Anterior cingulate cortex (tissue), 58 donors: ENCODE measurements at regions not wholly inside any gene's neighbourhood (a gene's known extent, or its start where the extent isn't known, plus 50 kb on each side); places are given as distances from the start of the nearest gene placed in this dataset.
"Not testable (repeated sequence)": the region's sequence is repeated elsewhere in the genome, so short reads cannot be mapped to it uniquely, and the experiment has no call there.

ENCODE experiments used
- DNase-seq, 58 donors: peaks; one replicate each; lab custom pipeline; 2025; lab: John Stamatoyannopoulos, UW

DNA sequence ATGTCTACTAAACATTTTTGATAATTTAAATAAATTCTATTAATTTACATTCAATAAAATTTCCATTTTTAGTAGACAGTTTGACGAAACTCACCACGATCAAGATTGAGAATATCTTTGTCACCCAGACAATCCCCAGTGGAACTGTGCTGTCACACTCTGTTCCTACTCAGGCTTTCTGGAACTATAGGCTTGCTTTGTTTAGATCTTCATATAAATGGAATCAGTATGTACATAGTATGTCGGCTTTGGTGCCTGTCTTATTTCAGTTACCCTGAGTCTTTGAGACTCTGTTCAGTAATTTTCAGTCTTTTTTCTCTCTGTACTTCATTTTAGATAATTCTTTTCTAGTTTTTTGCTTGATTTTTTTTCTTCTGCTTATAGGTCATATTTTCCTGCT, 163.5 kb upstream of the EMCN start:
- DNase-seq, result no peak

DNA sequence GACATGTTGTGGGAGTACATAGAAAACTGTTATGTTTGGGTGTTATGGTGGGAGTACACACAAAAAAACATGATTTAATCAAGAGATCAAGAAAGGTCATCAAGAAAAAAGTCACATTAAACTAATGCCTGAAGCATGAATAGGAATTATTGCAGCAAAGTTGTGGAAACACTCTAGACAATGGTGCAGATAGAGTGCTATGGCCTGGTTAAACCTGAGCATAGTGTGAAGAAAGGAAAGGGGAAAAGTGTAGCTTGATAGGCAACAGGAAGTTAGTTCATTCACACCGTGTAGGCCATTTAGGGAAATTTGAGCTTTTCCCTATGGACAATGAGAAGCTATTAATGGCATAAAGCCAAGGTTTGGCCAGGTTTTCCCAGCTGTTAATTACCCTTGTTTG, 162.1 kb upstream of the EMCN start:
- no peak for DNase-seq

DNA sequence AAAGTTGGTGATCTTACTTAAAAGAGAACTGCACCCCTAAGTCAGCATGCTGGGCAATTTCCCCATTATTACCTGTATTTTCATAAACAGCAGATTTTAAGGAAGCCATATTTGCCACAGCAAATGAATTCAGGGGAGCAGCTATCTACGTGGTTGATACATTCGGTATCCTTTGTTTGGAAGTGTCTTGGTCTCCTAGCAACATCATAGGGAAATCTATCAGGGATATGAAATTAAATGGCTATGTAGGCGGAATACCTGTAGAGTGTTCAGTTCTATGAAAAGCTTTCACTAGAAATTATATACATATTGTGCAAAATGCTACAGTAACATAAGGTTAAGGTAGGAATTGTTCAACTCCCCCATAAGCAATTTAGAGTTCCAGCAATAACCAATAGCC, 157.2 kb upstream of the EMCN start:
- no peak for DNase-seq

DNA sequence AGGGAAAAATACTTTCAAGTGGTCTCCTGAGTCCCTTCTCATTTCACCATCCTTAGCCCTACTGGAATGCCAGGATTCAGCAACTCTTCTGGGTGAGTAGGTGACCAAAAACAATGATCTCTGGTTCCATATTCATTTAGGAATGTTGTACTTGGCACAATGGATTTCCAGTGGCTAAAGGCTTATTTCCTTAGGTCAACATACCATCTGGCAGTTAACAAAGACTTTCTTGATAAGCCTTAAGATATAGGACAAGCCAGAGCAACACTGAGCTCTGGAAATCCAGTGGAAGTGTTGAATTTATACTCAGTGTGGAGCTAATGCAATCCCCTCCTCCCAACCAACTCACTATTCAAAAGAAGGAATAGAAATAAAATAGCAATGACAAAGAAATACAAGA, 139.4 kb upstream of the EMCN start:
- DNase-seq, result no peak

DNA sequence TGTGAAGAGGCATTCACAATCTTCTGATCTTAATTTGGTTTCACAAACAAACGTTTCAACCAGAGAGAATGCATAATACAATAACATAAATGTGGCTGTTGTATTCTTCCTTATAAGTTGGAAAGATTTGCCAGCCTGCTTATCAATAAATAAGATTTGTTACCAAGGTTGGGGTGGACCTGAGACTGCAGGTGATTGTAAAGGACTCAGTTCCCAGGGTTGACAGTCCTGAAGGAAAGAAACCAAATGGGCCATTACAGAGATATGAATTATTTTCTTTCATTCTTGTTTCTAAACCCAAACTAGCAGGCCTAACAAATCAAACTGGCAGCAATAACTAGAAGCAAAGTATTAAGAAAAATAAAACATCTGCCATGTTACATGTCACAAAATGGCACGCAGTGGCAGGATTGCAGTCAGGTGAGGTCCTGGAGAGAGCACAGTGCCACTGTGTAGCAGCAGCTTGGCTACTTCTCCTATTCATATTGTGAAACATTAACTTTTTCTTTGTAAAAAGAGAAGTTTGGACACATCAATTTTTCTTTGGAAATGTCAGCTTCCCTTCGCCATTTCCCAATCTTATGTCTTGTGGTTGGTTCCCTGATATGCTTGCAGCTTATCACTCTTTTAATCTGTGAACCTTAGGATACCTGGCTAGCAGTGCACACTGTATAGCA, 133.8 kb upstream of the EMCN start:
- no peak for DNase-seq

DNA sequence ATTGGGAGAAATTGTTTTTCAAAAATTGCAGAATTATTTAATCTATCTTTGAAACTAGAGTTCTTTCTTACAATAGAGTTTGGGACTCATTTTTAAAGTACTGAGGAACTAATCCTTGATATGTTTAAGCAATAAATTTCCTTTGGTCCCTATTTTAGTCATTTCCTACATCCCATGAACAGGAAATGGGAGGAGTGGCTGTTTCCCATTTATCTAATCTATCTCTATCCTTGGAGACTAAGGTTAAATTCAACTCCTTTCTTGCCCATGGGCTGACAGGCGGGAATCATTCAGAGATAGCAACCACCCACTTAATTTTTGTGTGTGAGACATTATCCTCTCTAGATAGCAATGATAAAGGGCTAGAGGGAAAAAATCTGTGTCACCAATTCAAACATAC, 131.6 kb upstream of the EMCN start:
- DNase-seq, result no peak

DNA sequence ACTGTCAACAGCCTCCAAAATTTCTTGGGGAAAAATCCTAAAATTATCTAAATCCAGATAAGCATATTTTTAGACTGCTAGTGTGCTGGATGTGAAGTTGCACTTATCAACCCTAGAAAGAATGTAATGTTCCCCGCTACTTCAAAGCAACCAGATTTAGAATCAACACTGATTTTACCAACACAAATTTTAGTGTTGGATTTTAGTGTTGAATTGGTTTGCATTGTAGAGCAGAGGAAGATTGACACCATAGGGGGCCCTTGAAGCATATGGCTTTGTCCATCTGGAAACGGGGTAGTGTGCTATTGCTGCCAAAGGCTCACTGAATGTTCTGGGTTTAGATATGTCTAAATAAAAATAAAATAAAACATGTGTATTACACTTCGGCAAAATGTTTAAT, 126.3 kb upstream of the EMCN start:
- DNase-seq, result peak in 5 of 58 donors; percentile 1 to 18 (median 3)

DNA sequence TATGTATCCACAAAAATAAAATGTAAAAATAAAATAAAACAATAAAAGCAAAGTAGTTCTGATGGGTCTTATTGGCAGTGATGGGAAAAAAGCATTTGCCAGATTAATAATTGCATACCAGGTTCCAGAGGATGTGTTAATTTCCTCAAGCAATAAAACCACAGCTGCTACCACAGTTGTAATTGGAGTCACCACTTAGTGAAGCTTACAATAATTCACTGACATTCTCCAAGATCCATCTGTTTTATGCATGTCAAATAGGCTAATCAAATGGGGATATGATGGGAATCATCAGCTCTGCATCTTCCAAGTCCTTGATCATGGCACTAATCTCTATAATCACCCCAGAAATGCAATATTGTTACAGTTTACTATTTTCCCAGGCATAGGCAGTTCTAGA, 123.5 kb upstream of the EMCN start:
- DNase-seq, result no peak

DNA sequence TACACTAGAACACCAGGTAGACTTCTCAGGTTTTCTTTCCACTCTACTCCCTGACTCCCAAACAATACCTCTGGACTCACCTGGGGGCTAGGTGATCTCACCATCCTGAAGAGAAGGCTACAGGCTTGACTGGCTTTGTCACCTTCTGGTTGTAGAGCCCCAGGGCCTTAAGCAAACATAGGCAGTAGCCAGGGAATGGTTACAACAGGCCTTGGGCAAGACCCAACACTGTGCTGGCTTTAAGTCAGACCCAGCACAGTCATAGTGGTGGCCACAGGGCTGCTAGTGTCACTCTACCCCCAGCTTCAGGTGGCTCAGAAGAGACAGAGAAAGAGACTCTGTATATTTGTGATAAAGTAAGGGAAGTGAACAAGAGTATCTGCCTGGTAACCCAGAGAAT, 118.1 kb upstream of the EMCN start:
- no peak for DNase-seq

DNA sequence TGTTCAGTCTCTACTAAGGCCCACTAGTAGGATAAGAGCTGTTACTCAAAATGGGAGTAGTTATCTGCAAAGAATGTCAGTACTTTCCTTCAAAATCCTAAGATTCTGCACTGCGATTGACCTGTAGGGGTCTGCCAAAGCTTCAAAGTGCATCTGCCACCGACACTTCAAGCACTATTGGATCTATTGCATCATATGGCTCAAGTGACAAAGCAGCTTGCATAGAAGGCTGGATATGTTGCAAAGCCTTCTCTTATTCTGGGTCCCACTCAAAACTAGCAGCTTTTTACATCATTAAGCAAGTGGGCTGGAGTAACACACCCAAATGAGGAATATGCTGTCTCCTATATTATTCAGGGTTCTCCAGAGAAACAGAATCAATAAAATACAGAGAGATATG, 115.4 kb upstream of the EMCN start:
- DNase-seq, result no peak

DNA sequence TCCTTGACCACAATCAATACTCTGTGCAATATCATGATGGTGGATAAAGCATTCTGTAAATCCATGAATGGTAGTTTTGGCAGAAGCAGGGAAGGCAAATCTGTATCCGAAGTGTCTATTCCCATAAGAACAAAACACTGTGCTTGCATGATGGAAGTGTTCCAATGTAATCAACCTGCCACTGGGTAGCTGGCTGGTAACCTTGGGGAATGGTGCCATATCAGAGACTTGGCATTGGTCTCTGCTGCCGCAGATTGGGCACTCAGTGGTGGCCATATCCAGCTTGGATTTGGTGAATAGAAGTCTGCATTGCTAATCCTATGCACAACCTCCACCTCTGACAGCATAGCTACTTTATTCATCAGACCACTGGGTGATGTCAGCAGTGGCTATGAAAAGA, 114.3 kb upstream of the EMCN start:
- DNase-seq, result no peak

DNA sequence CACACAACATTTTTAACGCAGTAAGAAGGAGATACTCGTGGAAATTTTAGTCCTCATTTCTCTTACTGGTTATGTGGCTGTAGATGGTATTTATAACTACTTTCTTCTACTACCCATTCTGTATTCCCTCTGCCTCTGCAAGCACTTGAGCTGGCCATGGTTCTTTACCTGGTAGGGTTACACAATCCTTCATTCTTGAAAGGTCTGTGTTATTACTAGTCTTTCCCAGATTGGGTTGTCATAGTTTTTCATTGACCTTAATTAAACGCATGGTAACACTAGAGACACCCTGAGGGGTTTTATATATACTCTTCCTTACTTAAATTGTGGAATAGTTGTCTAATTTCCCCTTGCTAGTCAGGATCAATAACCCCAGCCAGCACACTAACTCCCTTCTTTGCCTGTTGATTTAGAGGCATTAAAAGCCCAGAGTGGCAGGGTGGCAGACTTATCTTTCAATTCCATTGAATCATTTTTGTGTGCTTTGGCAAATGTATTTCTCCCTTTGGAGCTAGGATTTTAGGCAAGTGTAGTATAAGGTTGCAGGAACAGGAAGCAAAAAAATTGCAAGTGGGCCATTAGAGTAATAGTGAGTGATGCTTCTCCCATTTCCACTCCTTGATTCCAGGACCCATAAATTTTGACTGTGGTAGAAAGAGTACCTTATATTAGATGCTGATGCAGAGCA, 113.6 kb upstream of the EMCN start:
- no peak for DNase-seq

DNA sequence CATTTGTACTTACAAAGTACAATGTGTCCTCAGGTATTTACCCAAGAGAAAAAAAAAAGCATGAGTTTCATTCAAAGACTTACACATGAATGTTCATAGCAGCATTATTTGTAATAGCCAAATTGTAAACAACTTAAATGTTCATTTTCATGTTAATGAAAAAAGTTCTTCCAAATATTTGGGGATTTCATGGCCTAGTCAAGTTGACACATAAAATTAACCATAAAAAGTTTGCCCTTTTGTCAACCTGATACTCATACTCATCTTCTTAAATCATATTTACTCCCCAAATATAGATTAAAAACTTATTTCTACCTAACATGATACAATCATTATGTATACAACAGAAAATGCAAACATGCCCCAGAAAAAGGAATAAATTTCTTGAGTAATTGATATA, 112.5 kb upstream of the EMCN start:
- no peak for DNase-seq

DNA sequence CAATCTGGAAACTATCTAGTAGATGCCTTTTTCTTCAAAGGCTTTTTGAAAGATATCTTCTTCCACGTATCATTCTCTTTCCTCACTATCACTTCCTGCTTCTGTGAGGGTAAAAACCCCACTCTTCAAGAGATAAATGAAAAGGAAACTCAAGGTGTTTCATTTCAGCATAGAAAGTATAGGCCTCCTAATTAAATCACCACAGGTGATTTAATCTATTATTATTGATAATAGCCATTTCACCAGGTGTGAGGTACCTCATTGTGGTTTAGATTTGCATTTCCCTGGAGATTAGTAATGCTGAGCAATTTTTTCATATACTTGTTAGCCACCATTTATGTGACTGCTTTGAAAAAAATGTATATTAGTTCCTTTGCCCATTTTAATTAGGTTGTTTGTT, 92.0 kb upstream of the EMCN start:
- no peak for DNase-seq

DNA sequence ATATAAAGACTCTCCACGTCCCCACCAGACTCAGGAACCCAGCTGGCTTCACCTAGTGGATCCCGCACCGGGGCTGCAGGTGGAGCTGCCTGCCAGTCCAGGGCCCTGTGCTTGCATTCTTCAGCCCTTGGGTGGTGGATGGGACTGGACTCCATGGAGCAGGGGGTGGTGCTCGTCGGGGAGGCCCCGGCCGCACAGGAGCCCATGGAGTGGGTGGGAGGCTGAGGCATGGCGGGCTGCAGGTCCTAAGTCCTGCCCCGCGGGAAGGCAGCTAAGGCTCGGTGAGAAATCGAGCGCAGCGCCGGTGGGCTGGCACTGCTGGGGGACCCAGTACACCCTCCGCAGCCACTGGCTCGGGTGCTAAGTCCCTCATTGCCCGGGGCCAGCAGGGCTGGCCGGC, 90.8 kb upstream of the EMCN start:
- not testable (repeated sequence) for DNase-seq

DNA sequence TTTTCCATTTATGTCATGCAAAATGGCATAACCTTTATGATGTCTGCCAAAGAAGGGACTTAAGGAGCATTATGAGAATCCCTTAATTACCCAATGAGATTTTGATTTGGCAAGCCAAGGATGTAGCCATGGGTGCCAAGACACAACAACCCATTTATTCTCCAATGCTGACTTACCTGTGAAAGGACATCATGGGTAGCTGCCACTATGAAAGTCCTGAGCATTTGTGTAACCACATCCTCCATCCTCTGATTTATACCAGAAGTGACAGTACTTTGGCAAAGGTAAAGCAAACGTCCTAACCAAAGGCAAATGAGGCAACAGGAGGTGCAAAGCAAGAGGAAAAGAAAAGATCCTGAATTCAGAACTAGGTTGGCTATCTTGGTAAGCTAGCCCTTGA, 87.3 kb upstream of the EMCN start:
- no peak for DNase-seq

DNA sequence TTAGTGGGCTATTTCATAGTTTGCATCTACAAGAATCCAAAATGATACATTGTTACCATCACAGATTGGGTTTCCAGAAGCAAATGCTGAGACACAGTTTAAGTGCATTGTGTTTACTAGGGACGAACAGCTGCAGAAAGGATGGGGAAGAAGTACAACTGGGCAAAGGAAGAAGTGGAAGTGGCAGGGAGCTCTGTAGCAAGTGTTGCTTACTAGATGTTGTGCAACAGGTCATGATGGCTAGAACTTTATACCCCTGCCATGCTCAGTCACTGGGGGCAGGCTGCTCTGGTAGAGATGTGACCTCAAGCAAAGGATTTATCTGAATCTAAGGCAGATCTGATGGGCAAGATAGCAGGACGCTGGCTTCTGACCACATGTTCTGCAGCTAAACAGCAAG, 76.1 kb upstream of the EMCN start:
- no peak for DNase-seq

DNA sequence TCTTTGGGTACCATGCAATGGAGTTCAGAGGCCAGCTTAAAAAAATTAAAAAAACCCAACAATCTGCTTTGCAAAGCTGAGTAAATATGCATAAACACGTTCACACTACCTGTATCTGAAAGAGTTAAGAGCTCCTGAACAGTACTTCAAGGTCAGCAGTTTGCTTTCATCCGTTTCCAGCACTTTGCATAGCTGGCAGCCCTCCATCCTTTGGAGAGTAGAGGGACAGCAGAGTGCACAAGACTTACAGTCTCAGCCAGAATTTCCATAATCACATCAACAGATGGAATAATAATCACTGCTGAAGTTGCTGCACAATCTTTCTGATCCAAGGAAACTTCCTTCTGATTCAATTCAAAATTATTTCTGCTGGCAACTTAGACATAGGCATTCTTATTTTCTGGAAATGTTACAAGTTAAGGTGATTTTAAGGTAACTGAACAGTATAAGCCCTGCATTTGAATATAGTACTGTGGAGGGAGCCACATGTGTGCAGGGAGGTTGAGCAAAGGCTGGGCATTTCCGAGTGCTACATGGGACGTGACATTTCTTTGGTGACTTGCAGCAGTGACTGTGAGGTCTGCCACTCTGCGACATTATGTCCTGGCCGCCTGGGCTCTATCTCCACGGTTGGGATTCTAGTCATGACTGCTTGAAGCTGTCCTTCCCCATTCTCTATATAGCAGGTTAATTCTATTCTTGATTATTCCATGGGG, 73.5 kb upstream of the EMCN start:
- no peak for DNase-seq

DNA sequence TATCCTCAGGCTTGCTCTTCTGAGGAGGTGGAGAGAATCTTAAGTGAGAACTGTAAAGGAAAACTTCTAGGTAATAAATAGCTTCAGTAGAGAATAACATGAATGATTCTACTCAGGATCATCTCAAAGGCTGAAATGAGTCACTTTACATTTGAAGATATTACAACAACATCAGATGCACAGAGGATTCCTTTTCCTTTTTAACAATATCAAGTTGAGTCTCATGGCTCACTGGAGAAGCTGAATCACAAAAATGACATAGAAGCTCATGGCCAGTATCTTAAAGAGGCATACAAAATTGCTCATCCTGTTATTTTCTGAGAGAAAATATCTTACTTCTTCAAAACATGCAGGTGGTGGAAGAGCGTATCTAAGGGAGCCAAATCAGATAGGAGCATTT, 72.5 kb upstream of the EMCN start:
- DNase-seq, result no peak

DNA sequence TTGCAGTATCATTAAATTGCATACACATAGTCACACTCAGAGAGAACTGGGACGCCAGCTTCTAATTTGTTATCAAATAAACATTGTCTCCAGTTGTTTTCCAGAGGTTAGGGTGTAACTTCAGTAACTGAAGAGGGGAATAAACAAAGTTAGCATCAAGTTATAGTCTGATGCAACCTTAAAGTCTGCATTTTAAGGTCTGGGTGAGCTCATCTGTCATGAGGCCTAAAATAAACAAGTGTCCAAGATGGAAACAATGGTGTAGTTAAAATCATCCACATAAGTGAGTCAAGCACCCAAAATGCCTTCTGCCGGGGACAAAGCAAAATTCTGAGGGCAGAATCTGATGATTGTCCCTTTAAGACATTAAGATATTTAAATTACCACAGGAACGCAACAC, 70.3 kb upstream of the EMCN start:
- no peak for DNase-seq

DNA sequence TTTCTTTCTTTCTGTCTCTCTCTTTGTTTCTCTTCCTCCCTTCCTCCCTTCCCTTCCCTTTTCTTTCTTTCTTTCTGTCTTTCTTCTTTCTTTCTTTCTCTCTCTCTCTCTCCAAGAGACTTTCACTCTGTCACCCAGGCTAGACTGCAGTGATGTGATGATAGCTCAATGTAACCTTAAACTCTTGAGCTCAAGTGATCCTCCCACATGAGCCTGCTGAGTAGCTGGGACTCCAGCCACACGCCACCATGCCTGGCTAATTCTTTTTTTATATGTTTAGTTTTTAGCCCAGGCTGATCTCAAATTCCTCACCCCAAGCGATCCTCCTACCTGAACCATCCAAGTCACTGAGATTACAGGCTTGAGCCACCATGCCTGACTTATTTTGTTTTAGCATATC, 64.3 kb upstream of the EMCN start:
- DNase-seq, result no peak

DNA sequence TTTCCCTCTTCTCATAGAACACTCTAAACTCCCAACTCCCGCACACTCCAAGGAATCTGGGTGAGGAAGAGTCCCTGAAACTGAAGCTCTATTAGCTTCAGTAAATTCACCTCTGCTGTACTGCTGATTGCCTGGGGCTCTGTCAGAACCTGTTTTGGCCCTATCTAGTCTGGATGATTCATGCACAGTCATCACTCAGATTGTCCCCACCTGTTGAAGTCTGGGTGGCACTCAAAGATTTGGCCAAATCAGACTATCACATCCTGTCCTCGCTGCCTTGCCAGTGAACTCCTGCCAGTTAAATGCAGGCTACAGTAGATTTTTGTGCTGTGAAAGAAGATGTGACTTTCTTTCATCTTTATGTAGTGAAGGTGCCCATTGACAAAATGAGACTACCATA, 63.5 kb upstream of the EMCN start:
- DNase-seq, result peak in 5 of 58 donors; percentile 0 to 18 (median 6)
